GM23338 (cell line): ENCODE measurements at regions not wholly inside any gene's neighbourhood (a gene's known extent, or its start where the extent isn't known, plus 50 kb on each side); places are given as distances from the start of the nearest gene placed in this dataset.

Source experiments
- ATAC-seq: fragments of 200-7000 bp; cut with Tn5 transposase; 3 replicates; pipeline ENCODE4 v1.9.1; 2020
- DNase-seq: peaks from one replicate; pipeline ENCODE4 v3.0.0-alpha.2; 2015; ENCODE audit warnings: low spot score
- H2AFZ ChIP-seq: fragments of 200-600 bp; sonication (generic); 2 replicates; pipeline ENCODE4 v1.8.0; 2016; ENCODE audit warnings: antibody characterized with exemption, mild to moderate bottlenecking, moderate library complexity
- H3F3A ChIP-seq: fragments of 200-600 bp; sonication (generic); replicated peaks from 2 replicates; pipeline ENCODE4 v1.8.0; 2017; ENCODE audit warnings: antibody characterized with exemption, mixed run types, low read depth
- H3K27ac ChIP-seq: fragments of 200-600 bp; sonication (generic); 2 replicates; pipeline ENCODE4 v1.6.1; 2016; ENCODE audit warnings: low read depth
- H3K27me3 ChIP-seq: fragments of 200-600 bp; sonication (generic); 2 replicates; pipeline ENCODE4 v1.8.0; 2016; ENCODE audit warnings: mild to moderate bottlenecking, mixed run types, moderate library complexity; ENCODE audit not compliant: insufficient read depth
- H3K36me3 ChIP-seq: fragments of 200-600 bp; sonication (generic); 2 replicates; pipeline ENCODE4 v1.8.0; 2016; ENCODE audit warnings: mild to moderate bottlenecking; ENCODE audit not compliant: insufficient read depth
- H3K4me1 ChIP-seq: fragments of 200-600 bp; sonication (generic); 2 replicates; pipeline ENCODE4 v1.8.0; 2016; ENCODE audit warnings: mild to moderate bottlenecking, moderate library complexity; ENCODE audit not compliant: insufficient read depth
- H3K4me2 ChIP-seq: fragments of 200-600 bp; sonication (generic); 2 replicates; pipeline ENCODE4 v1.7.1; 2017; ENCODE audit warnings: mixed run types
- H3K4me3 ChIP-seq: fragments of 200-600 bp; sonication (generic); 2 replicates; pipeline ENCODE4 v1.6.1; 2016; ENCODE audit warnings: mixed run types
- H3K79me2 ChIP-seq: fragments of 200-600 bp; sonication (generic); replicated peaks from 2 replicates; pipeline ENCODE4 v1.8.0; 2017; ENCODE audit warnings: mild to moderate bottlenecking; ENCODE audit not compliant: insufficient read depth
- H3K9me2 ChIP-seq: fragments of 200-600 bp; sonication (generic); 2 replicates; pipeline ENCODE4 v1.8.0; 2017; ENCODE audit not compliant: insufficient read depth
- H4K20me1 ChIP-seq: fragments of 200-600 bp; sonication (generic); replicated peaks from 2 replicates; pipeline ENCODE4 v1.8.0; 2017; ENCODE audit warnings: mild to moderate bottlenecking; ENCODE audit not compliant: insufficient read depth
- H3K27ac Mint-ChIP-seq: 2 replicates; pipeline ENCODE4 v1.8.0; 2020; ENCODE audit warnings: inconsistent platforms, mild to moderate bottlenecking, moderate library complexity, mixed read lengths
- H3K27me3 Mint-ChIP-seq: 3 replicates; pipeline ENCODE4 v1.8.0; 2022; ENCODE audit warnings: low read depth, mild to moderate bottlenecking, moderate library complexity, mixed read lengths, inconsistent platforms; ENCODE audit not compliant: insufficient read depth, poor library complexity
- H3K36me3 Mint-ChIP-seq: 3 replicates; pipeline ENCODE4 v1.8.0; 2021; ENCODE audit warnings: low read depth, mild to moderate bottlenecking, inconsistent platforms, moderate library complexity, mixed read lengths
- H3K4me1 Mint-ChIP-seq: 3 replicates; pipeline ENCODE4 v1.8.0; 2020; ENCODE audit warnings: mild to moderate bottlenecking, inconsistent platforms, mixed read lengths
- H3K4me3 Mint-ChIP-seq: 3 replicates; pipeline ENCODE4 v1.8.0; 2021; ENCODE audit warnings: moderate library complexity, mild to moderate bottlenecking, inconsistent platforms, mixed read lengths
- H3K9me3 Mint-ChIP-seq: 3 replicates; pipeline ENCODE4 v1.8.0; 2020; ENCODE audit warnings: moderate library complexity, mild to moderate bottlenecking, inconsistent platforms, mixed read lengths
- CREB1 ChIP-seq: fragments of 250-450 bp; sonication (Bioruptor Pico); IDR thresholded peaks from 2 replicates; pipeline ENCODE4 v1.5.0; 2020; ENCODE audit warnings: low read depth, mild to moderate bottlenecking, moderate library complexity
- EZH2 ChIP-seq: fragments of 200-600 bp; sonication (generic); IDR thresholded peaks from one replicate; pipeline ENCODE4 v1.8.0; 2017; ENCODE audit warnings: antibody characterized with exemption, mild to moderate bottlenecking, low read depth; ENCODE audit not compliant: unreplicated experiment
- EZH2phosphoT487 ChIP-seq: fragments of 200-600 bp; sonication (generic); IDR thresholded peaks from one replicate; pipeline ENCODE4 v1.8.1; 2018; ENCODE audit warnings: antibody characterized with exemption; ENCODE audit not compliant: unreplicated experiment
- JUNB ChIP-seq: IDR thresholded peaks from one replicate; pipeline ENCODE4 v1.6.1; 2016; ENCODE audit warnings: antibody characterized with exemption; ENCODE audit not compliant: unreplicated experiment
- NANOG ChIP-seq: IDR thresholded peaks from 2 replicates; pipeline ENCODE4 v1.6.1; 2016; ENCODE audit warnings: antibody characterized with exemption, borderline replicate concordance
- POLR2AphosphoS5 ChIP-seq: IDR thresholded peaks from 2 replicates; pipeline ENCODE4 v1.6.1; 2016; ENCODE audit warnings: antibody characterized with exemption, low read depth
- STAT1 ChIP-seq: IDR thresholded peaks from one replicate; pipeline ENCODE4 v1.6.1; 2016; ENCODE audit warnings: antibody characterized with exemption; ENCODE audit not compliant: unreplicated experiment
- ZNF114 ChIP-seq: fragments of 250-450 bp; sonication (Bioruptor Pico); IDR thresholded peaks from 2 replicates; pipeline ENCODE4 v1.5.0; 2020; ENCODE audit warnings: mild to moderate bottlenecking, moderate library complexity
- ZNF331 ChIP-seq: fragments of 250-450 bp; sonication (Bioruptor Pico); IDR thresholded peaks from 2 replicates; pipeline ENCODE4 v1.5.0; 2020; ENCODE audit warnings: low read depth, mild to moderate bottlenecking, moderate library complexity
- TF ChIP-seq, protein P1 (sequence below): IDR thresholded peaks from 2 replicates; pipeline ENCODE4 v1.6.1; 2016; ENCODE audit warnings: antibody characterized with exemption
- TF ChIP-seq, protein P2 (sequence below), 2 experiments: fragments of 200-600 bp in 1 of 2; sonication (generic) in 1 of 2; conservative IDR thresholded peaks; 2 replicates each; pipeline versions ENCODE4 v1.5.1 to v1.6.1; 2016 to 2017; ENCODE audit warnings: antibody characterized with exemption in 2 of 2, low read depth in 2 of 2, mild to moderate bottlenecking in 2 of 2, moderate library complexity in 1 of 2
- TF ChIP-seq, protein P3 (sequence below): IDR thresholded peaks from one replicate; pipeline ENCODE4 v1.6.1; 2018; ENCODE audit warnings: antibody characterized with exemption; ENCODE audit not compliant: unreplicated experiment
- TF ChIP-seq, protein P4 (sequence below): fragments of 250-450 bp; sonication (Bioruptor Pico); IDR thresholded peaks from 2 replicates; pipeline ENCODE4 v1.5.0; 2020; ENCODE audit warnings: mild to moderate bottlenecking, moderate library complexity

DNA sequence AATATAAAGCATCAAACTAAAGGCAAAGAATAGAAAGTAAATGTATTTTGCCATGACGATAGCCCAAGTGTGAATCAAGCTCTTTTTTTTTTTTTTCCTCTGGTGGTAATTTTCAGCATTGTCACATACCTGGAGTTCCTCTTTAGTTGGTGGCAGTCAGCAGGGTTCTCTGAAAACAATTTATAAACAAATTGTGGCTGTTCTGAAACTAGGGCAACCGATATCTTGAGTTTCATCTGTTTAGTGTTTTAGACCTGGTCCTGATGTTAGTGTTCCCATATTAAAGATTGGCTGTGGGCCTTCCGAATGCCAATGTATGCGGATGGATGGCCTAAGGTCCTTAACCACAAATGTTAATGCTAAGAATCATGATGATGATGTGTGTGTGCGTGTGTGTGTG lies 713.1 kb downstream of the GATA3 start:
- Mint-ChIP-seq H3K4me1 (peaks cover 13% of the 10 kb centered on the region; the same call in 2 of the 3 replicates), H3K36me3 (no peaks in the 10 kb centered on the region), H3K27me3 (peaks cover 3% of the 10 kb centered on the region), H3K4me3 (no peak overlapping the region), H3K27ac (no peak overlapping the region), H3K9me3 (no peaks in the 10 kb centered on the region)
- Histone ChIP-seq H3F3A (no peaks in the 10 kb centered on the region), H3K9me2 (no peaks in the 10 kb centered on the region), H3K4me3 (no peak overlapping the region), H3K4me2 (no peak overlapping the region; the same call in 1 of the 2 replicates), H3K27ac (no peak overlapping the region), H3K79me2 (no peaks in the 10 kb centered on the region), H4K20me1 (no peaks in the 10 kb centered on the region), H3K4me1 (peaks cover 16% of the 10 kb centered on the region), H3K27me3 (no peaks in the 10 kb centered on the region), H2AFZ (no peak overlapping the region), H3K36me3 (no peaks in the 10 kb centered on the region)
- TF ChIP-seq ZNF331 (CRISPR knock-in tag) (no peak), ZNF114 (CRISPR knock-in tag) (no peak), POLR2AphosphoS5 (no peak), EZH2 (no peak), STAT1 (no peak), EZH2phosphoT487 (no peak), NANOG (no peak), CREB1 (CRISPR knock-in tag) (no peak), JUNB (no peak)
- TF ChIP-seq, protein P1, sequence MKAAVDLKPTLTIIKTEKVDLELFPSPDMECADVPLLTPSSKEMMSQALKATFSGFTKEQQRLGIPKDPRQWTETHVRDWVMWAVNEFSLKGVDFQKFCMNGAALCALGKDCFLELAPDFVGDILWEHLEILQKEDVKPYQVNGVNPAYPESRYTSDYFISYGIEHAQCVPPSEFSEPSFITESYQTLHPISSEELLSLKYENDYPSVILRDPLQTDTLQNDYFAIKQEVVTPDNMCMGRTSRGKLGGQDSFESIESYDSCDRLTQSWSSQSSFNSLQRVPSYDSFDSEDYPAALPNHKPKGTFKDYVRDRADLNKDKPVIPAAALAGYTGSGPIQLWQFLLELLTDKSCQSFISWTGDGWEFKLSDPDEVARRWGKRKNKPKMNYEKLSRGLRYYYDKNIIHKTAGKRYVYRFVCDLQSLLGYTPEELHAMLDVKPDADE = no peak
- TF ChIP-seq, protein P2, sequence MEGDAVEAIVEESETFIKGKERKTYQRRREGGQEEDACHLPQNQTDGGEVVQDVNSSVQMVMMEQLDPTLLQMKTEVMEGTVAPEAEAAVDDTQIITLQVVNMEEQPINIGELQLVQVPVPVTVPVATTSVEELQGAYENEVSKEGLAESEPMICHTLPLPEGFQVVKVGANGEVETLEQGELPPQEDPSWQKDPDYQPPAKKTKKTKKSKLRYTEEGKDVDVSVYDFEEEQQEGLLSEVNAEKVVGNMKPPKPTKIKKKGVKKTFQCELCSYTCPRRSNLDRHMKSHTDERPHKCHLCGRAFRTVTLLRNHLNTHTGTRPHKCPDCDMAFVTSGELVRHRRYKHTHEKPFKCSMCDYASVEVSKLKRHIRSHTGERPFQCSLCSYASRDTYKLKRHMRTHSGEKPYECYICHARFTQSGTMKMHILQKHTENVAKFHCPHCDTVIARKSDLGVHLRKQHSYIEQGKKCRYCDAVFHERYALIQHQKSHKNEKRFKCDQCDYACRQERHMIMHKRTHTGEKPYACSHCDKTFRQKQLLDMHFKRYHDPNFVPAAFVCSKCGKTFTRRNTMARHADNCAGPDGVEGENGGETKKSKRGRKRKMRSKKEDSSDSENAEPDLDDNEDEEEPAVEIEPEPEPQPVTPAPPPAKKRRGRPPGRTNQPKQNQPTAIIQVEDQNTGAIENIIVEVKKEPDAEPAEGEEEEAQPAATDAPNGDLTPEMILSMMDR (conservative IDR thresholded peaks at IDR 0.05; ENCODE audit: low read depth in 2 of 2) = no peak
- TF ChIP-seq, protein P3, sequence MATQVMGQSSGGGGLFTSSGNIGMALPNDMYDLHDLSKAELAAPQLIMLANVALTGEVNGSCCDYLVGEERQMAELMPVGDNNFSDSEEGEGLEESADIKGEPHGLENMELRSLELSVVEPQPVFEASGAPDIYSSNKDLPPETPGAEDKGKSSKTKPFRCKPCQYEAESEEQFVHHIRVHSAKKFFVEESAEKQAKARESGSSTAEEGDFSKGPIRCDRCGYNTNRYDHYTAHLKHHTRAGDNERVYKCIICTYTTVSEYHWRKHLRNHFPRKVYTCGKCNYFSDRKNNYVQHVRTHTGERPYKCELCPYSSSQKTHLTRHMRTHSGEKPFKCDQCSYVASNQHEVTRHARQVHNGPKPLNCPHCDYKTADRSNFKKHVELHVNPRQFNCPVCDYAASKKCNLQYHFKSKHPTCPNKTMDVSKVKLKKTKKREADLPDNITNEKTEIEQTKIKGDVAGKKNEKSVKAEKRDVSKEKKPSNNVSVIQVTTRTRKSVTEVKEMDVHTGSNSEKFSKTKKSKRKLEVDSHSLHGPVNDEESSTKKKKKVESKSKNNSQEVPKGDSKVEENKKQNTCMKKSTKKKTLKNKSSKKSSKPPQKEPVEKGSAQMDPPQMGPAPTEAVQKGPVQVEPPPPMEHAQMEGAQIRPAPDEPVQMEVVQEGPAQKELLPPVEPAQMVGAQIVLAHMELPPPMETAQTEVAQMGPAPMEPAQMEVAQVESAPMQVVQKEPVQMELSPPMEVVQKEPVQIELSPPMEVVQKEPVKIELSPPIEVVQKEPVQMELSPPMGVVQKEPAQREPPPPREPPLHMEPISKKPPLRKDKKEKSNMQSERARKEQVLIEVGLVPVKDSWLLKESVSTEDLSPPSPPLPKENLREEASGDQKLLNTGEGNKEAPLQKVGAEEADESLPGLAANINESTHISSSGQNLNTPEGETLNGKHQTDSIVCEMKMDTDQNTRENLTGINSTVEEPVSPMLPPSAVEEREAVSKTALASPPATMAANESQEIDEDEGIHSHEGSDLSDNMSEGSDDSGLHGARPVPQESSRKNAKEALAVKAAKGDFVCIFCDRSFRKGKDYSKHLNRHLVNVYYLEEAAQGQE = no peak
- TF ChIP-seq, protein P4, sequence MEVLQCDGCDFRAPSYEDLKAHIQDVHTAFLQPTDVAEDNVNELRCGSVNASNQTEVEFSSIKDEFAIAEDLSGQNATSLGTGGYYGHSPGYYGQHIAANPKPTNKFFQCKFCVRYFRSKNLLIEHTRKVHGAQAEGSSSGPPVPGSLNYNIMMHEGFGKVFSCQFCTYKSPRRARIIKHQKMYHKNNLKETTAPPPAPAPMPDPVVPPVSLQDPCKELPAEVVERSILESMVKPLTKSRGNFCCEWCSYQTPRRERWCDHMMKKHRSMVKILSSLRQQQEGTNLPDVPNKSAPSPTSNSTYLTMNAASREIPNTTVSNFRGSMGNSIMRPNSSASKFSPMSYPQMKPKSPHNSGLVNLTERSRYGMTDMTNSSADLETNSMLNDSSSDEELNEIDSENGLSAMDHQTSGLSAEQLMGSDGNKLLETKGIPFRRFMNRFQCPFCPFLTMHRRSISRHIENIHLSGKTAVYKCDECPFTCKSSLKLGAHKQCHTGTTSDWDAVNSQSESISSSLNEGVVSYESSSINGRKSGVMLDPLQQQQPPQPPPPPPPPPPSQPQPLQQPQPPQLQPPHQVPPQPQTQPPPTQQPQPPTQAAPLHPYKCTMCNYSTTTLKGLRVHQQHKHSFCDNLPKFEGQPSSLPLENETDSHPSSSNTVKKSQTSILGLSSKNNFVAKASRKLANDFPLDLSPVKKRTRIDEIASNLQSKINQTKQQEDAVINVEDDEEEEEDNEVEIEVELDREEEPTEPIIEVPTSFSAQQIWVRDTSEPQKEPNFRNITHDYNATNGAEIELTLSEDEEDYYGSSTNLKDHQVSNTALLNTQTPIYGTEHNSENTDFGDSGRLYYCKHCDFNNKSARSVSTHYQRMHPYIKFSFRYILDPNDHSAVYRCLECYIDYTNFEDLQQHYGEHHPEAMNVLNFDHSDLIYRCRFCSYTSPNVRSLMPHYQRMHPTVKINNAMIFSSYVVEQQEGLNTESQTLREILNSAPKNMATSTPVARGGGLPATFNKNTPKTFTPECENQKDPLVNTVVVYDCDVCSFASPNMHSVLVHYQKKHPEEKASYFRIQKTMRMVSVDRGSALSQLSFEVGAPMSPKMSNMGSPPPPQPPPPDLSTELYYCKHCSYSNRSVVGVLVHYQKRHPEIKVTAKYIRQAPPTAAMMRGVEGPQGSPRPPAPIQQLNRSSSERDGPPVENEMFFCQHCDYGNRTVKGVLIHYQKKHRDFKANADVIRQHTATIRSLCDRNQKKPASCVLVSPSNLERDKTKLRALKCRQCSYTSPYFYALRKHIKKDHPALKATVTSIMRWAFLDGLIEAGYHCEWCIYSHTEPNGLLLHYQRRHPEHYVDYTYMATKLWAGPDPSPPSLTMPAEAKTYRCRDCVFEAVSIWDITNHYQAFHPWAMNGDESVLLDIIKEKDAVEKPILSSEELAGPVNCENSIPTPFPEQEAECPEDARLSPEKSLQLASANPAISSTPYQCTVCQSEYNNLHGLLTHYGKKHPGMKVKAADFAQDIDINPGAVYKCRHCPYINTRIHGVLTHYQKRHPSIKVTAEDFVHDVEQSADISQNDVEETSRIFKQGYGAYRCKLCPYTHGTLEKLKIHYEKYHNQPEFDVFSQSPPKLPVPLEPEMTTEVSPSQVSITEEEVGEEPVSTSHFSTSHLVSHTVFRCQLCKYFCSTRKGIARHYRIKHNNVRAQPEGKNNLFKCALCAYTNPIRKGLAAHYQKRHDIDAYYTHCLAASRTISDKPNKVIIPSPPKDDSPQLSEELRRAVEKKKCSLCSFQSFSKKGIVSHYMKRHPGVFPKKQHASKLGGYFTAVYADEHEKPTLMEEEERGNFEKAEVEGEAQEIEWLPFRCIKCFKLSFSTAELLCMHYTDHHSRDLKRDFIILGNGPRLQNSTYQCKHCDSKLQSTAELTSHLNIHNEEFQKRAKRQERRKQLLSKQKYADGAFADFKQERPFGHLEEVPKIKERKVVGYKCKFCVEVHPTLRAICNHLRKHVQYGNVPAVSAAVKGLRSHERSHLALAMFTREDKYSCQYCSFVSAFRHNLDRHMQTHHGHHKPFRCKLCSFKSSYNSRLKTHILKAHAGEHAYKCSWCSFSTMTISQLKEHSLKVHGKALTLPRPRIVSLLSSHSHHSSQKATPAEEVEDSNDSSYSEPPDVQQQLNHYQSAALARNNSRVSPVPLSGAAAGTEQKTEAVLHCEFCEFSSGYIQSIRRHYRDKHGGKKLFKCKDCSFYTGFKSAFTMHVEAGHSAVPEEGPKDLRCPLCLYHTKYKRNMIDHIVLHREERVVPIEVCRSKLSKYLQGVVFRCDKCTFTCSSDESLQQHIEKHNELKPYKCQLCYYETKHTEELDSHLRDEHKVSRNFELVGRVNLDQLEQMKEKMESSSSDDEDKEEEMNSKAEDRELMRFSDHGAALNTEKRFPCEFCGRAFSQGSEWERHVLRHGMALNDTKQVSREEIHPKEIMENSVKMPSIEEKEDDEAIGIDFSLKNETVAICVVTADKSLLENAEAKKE (CRISPR knock-in tag) = no peak
- DNase-seq = peak; percentile 22
- ATAC-seq = no peak
